K562 (cell line): ENCODE measurements at regions not wholly inside any gene's neighbourhood (a gene's known extent, or its start where the extent isn't known, plus 50 kb on each side); places are given as distances from the start of the nearest gene placed in this dataset.
"Not testable (repeated sequence)": the region's sequence is repeated elsewhere in the genome, so short reads cannot be mapped to it uniquely, and the experiment has no call there.

Experiments
- ATAC-seq: fragments of 200-7000 bp; cut with Tn5 transposase; 3 replicates; pipeline ENCODE4 v1.9.1; 2020; ENCODE audit warnings: moderate library complexity
- BruUV-seq: library from RNA; stranded (reverse); fragments of 400-500 nt; replicated peaks from 2 replicates; lab custom pipeline; 2021; lab: Mats Ljungman, UMichigan
- CTCF ChIA-PET: fragments of 300-600 bp; formaldehyde crosslinking; extraction: SDS; loops from one replicate; lab custom pipeline; 2021; ENCODE audit warnings: low intra/inter-chr PET ratio; lab: Yijun Ruan, JAX
- POLR2A ChIA-PET: fragments of 300-600, 350-650 bp; sonication (Branson Sonifier 250); formaldehyde crosslinking; extraction: SDS; loops from one replicate; lab custom pipeline; 2021; ENCODE audit warnings: antibody characterized with exemption, inconsistent platforms; lab: Yijun Ruan, JAX
- DNase-seq, 4 experiments: peaks; one replicate each; pipeline versions ENCODE4 v3.0.0 to v3.0.0-alpha.2; 2011 to 2018; ENCODE audit warnings: low spot score in 3 of 4, mixed read lengths in 3 of 4; ENCODE audit errors: extremely low read depth in 1 of 4
- FAIRE-seq: peaks from 2 replicates; lab custom pipeline; 2011; peaks lifted over from hg19 to GRCh38; lab: Jason Lieb, UNC
- H2AFZ ChIP-seq: 2 replicates; pipeline ENCODE4 v1.6.0; 2011; ENCODE audit warnings: low read depth, low read length, control low read depth, inconsistent platforms
- H3K27ac ChIP-seq: fragments of 200-600 bp; 3 replicates; pipeline ENCODE4 v1.8.0; 2011; ENCODE audit warnings: low read depth, mild to moderate bottlenecking, control low read depth, inconsistent platforms, low read length, moderate library complexity, mixed read lengths; ENCODE audit errors: extremely low read depth
- H3K27me3 ChIP-seq, 2 experiments: fragments of 300-600 bp in 1 of 2; 2 replicates in 1 of 2; 3 replicates in 1 of 2; pipeline versions ENCODE4 v1.6.0 to v1.8.0; 2011; ENCODE audit warnings: inconsistent platforms in 2 of 2, low read length in 2 of 2, mild to moderate bottlenecking in 1 of 2, mixed read lengths in 1 of 2, moderate library complexity in 1 of 2; ENCODE audit not compliant: control insufficient read depth in 2 of 2, insufficient read depth in 2 of 2
- H3K36me3 ChIP-seq: fragments of 300-600 bp; 3 replicates; pipeline ENCODE4 v1.8.0; 2011; ENCODE audit warnings: mild to moderate bottlenecking, low read length, inconsistent platforms; ENCODE audit not compliant: control insufficient read depth, insufficient read depth
- H3K4me1 ChIP-seq, 2 experiments: fragments of 200-600 bp in 1 of 2; replicated peaks in 1 of 2; 2 replicates in 1 of 2; 3 replicates in 1 of 2; pipeline versions ENCODE4 v1.5.1 to v1.8.0; 2011; ENCODE audit warnings: inconsistent platforms in 2 of 2, low read length in 2 of 2, mild to moderate bottlenecking in 1 of 2, mixed read lengths in 1 of 2, moderate library complexity in 1 of 2; ENCODE audit not compliant: control insufficient read depth in 2 of 2, insufficient read depth in 2 of 2
- H3K4me2 ChIP-seq: 2 replicates; pipeline ENCODE4 v1.6.1; 2011; ENCODE audit warnings: low read length, control low read depth, inconsistent platforms, mixed read lengths; ENCODE audit not compliant: insufficient read depth
- H3K4me3 ChIP-seq: fragments of 200-600 bp; sonication (generic), shearing (Covaris generic); 2 replicates; pipeline ENCODE4 v1.5.1; 2016; ENCODE audit warnings: control low read depth, inconsistent platforms
- H3K79me2 ChIP-seq: fragments of 200-600 bp; 3 replicates; pipeline ENCODE4 v1.8.0; 2011; ENCODE audit warnings: low read length, inconsistent platforms; ENCODE audit not compliant: control insufficient read depth, insufficient read depth
- H3K9ac ChIP-seq, 2 experiments: 2 replicates each; pipeline versions ENCODE4 v1.6.0 to v1.6.1; 2011; ENCODE audit warnings: low read depth in 2 of 2, low read length in 2 of 2, control low read depth in 1 of 2, inconsistent platforms in 1 of 2, mild to moderate bottlenecking in 1 of 2, mixed read lengths in 1 of 2; ENCODE audit not compliant: insufficient read depth in 1 of 2
- H3K9me1 ChIP-seq: one replicate; pipeline ENCODE4 v1.6.0; 2011; ENCODE audit warnings: inconsistent platforms, mild to moderate bottlenecking, low read length, moderate library complexity; ENCODE audit not compliant: control insufficient read depth, insufficient read depth
- H3K9me3 ChIP-seq: replicated peaks from 2 replicates; pipeline ENCODE4 v1.5.1; 2011; ENCODE audit warnings: low read depth, low read length, inconsistent platforms; ENCODE audit not compliant: control insufficient read depth, insufficient read depth
- H4K20me1 ChIP-seq: replicated peaks from 2 replicates; pipeline ENCODE4 v1.6.1; 2011; ENCODE audit warnings: low read length, inconsistent platforms, mixed read lengths; ENCODE audit not compliant: control insufficient read depth, insufficient read depth
- WGBS: fragments of 100-300 bp; shearing (Covaris generic); methylation state at CpG from one replicate; pipeline ENCODE4 v1.1.6; 2016; ENCODE audit warnings: low coverage, mixed read lengths; ENCODE audit not compliant: insufficient coverage; ENCODE audit errors: missing lambda C conversion rate; 5-methylcytosine and 5-hydroxymethylcytosine counted together
- in situ Hi-C: fragments of 300-500 bp; cut with MboI; formaldehyde crosslinking; loops from 4 replicates; pipeline ENCODE4 v1.15.0; 2018; ENCODE audit warnings: inconsistent platforms, mixed read lengths
- intact Hi-C: fragments of 100-400 bp; cut with micrococcal nuclease; formaldehyde crosslinking; loops from 2 replicates; pipeline ENCODE4 v1.14.2; 2022

DNA sequence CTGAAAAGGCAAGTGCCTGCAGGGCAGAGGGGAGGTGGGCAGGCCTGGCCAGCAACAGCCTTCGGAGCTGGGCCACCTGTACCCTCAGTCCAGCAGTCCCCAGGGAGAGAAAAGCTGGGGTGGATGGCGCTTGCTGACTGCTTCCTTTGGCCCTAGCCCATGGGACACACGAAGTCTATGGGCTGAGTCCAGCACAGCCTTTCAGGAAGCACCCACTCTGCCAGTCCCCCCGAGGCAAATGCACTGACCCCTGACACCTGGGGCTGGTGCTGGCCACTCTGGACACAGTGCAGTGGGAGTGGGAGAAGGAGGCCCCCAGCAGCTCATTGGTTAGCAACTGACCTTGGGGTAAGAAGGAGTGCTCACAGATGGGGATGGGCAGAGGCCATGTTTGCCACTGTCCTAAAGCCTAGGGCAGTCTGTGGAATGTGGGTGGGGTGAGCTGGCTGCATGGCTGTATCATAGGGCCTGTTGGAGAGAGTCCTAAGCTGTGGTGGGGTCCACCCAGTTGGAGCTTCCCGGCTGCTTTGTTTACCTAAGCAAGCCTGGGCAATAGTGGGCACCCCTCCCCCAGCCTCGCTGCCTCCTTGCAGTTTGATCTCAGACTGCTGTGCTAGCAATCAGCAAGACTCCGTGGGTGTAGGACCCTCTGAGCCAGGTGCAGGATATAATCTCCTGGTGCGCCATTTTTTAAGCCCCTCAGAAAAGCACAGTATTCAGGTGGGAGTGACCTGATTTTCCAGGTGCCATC, 240.2 kb downstream of the ANKRD30B start:
- H3K36me3 ChIP-seq, H2AFZ ChIP-seq, H3K4me1 ChIP-seq, H3K27ac ChIP-seq, FAIRE-seq, H3K9me1 ChIP-seq, H3K4me3 ChIP-seq, ATAC-seq, DNase-seq, H3K27me3 ChIP-seq, H3K9me3 ChIP-seq, H3K9ac ChIP-seq, in situ Hi-C loops, intact Hi-C loops, H3K4me2 ChIP-seq, H3K79me2 ChIP-seq, H4K20me1 ChIP-seq, BruUV-seq, CTCF ChIA-PET, POLR2A ChIA-PET: not testable (repeated sequence)
- WGBS = 3% methylated on average over 6 of the region's 8 CpGs

DNA sequence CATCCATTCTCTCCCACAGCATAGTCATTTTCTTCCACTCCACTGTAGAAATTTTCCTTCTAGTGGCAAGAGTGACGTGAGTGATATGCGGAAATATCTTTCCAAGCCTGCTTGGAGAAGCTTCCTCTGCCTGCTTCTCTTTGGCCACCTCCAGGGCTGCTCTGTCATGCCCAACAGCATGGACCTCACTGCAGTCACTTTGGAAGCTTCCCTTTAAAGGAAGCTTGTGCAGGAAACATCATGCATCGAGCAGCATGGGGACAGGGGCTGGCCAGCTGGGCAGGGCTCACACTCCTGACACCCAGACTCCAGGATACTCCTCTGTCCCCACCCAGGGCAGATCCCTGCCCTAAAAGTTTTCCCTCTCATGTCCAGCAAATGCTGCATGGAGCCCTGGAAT, 241.6 kb downstream of the ANKRD30B start:
- in situ Hi-C loops, H4K20me1 ChIP-seq, FAIRE-seq, H3K27ac ChIP-seq, ATAC-seq, H3K4me3 ChIP-seq, H3K4me1 ChIP-seq, H3K27me3 ChIP-seq, H3K9ac ChIP-seq, DNase-seq, intact Hi-C loops, BruUV-seq, POLR2A ChIA-PET, H2AFZ ChIP-seq, H3K79me2 ChIP-seq, H3K36me3 ChIP-seq, H3K9me1 ChIP-seq, CTCF ChIA-PET, H3K4me2 ChIP-seq, H3K9me3 ChIP-seq: not testable (repeated sequence)
- WGBS = 0% methylated on average over 3 of the region's 3 CpGs

DNA sequence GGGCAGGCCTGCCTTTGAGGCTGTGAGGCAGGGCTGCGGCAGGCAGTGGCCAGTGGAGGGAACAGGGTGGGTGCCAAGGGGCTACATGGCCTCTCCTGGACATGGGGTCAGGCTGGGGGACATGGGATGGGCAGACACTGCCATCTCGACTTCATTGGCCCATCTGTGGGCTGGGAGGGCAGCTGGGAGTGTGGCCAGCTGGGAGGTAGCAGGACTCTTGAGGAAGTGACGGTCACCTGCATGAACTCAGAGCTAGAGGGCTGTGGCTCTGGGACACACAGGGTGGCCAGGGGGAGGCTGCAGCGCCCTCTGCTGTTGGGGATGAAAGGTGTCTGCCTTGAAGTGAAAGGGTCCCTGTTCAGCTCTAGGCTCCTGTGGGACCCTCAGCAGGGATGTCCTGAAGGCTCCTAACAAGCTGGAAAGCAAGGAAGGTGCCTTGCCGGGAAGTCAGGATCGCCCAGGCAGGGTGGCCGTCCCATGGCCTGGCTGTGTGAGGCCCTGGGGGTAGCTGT, 244.0 kb downstream of the ANKRD30B start:
- 0% methylated on average over 6 of the region's 7 CpGs for WGBS
- H3K4me2 ChIP-seq, CTCF ChIA-PET, H3K27ac ChIP-seq, H3K4me3 ChIP-seq, H2AFZ ChIP-seq, H4K20me1 ChIP-seq, H3K4me1 ChIP-seq, intact Hi-C loops, H3K9me3 ChIP-seq, H3K9me1 ChIP-seq, H3K79me2 ChIP-seq, BruUV-seq, H3K27me3 ChIP-seq, in situ Hi-C loops, FAIRE-seq, H3K9ac ChIP-seq, DNase-seq, H3K36me3 ChIP-seq, POLR2A ChIA-PET, ATAC-seq: not testable (repeated sequence)

DNA sequence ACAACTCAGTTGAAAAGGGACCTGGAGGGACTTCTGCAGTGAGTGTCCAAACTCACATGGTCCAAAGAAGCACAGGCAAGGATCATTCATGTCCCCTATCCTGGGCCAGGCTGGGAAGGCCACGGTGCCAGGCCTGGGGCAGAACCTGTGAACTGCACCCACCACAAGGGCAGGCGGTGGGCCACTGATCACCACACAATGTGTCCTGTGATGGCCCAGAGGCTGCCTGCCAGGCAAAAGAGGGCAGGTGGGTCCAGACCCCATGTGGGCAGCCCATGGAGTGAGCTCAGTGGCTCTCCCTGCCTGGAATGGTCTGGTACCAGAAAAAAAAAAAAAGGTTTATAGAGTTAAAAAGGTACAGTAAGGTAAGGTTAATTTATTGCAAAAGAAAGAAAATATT, 244.8 kb downstream of the ANKRD30B start:
- H3K4me2 ChIP-seq, POLR2A ChIA-PET, H3K9ac ChIP-seq, H3K9me3 ChIP-seq, ATAC-seq, intact Hi-C loops, FAIRE-seq, H3K9me1 ChIP-seq, H3K36me3 ChIP-seq, H3K27me3 ChIP-seq, H3K27ac ChIP-seq, in situ Hi-C loops, H3K79me2 ChIP-seq, H2AFZ ChIP-seq, BruUV-seq, H3K4me1 ChIP-seq, H4K20me1 ChIP-seq, CTCF ChIA-PET, H3K4me3 ChIP-seq, DNase-seq: not testable (repeated sequence)
- WGBS = 0% methylated on average over 1 of the region's 2 CpGs
